GM10266 (cell line): ENCODE measurements at regions not wholly inside any gene's neighbourhood (a gene's known extent, or its start where the extent isn't known, plus 50 kb on each side); places are given as distances from the start of the nearest gene placed in this dataset.

Source experiments
- DNase-seq: peaks from one replicate; pipeline ENCODE4 v3.0.0; 2012; ENCODE audit errors: extremely low spot score
- TF ChIP-seq, protein P1 (sequence below): IDR thresholded peaks from 2 replicates; pipeline ENCODE4 v1.5.1; 2012; ENCODE audit warnings: mild to moderate bottlenecking, low read depth; ENCODE audit not compliant: control insufficient read depth, insufficient read depth; ENCODE audit errors: missing control alignments

GRCh38 chr16:72576189-72576588 lies 404.2 kb upstream of the PMFBP1 start:
- no peak for DNase-seq
- TF ChIP-seq, protein P1, sequence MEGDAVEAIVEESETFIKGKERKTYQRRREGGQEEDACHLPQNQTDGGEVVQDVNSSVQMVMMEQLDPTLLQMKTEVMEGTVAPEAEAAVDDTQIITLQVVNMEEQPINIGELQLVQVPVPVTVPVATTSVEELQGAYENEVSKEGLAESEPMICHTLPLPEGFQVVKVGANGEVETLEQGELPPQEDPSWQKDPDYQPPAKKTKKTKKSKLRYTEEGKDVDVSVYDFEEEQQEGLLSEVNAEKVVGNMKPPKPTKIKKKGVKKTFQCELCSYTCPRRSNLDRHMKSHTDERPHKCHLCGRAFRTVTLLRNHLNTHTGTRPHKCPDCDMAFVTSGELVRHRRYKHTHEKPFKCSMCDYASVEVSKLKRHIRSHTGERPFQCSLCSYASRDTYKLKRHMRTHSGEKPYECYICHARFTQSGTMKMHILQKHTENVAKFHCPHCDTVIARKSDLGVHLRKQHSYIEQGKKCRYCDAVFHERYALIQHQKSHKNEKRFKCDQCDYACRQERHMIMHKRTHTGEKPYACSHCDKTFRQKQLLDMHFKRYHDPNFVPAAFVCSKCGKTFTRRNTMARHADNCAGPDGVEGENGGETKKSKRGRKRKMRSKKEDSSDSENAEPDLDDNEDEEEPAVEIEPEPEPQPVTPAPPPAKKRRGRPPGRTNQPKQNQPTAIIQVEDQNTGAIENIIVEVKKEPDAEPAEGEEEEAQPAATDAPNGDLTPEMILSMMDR: no peak

DNA sequence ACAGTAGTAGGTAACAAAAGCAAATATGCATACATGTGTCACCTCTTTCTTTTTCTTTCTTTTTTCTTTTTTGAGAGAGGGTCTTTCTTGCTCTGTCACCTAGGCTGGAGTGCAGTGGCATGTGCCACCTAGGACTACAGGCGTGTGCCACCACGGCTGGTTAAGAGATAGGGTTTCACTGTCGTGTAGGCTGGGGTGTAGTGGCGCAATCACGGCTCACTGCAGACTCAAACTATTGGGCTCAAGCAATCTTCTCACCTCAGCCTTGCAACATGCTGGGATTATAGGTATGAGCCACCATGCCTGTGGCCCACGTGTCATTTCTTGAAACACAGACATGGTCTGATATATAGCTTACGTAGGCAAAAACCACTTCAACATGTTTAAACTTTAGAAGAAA lies 397.7 kb upstream of the PMFBP1 start:
- no peak for DNase-seq
- TF ChIP-seq, protein P1: no peak

DNA sequence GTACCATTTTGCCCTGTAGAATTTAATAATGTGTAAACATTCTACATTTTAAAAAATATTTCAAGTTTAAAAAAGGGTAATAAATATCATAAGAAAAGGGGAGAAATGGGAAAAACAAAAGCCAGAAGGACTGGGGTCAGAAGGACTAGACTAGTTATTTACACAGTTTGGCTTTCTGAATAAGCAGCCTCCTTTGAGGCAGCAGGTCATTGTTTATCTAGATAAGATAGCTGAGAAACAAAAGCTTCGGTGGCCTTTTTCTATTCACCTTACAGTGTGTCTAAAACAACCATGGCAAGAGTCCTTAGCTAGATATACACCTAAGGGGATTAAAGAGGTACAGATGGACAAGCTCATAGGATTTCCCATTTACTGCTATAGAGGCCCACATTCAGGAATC lies 396.5 kb upstream of the PMFBP1 start:
- no peak for DNase-seq
- TF ChIP-seq, protein P1: no peak

DNA sequence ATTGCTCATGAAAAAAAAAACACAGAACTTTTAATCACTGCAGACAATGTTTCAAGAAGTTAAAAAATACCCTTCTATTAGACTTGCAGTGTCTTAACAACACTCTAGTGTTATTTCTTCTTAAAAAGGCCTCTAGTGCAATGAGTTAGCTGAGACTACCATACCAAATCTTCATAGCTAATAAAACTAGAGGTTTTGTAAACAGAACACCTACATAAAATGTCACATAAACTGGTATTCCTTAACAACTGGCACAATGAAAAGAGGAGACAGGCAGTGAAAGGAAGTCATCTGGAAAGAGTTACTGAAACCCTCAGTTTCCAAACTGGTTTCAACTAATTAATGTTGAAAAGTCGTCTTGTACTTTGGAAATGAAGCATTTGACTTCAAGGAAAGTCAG lies 394.2 kb upstream of the PMFBP1 start:
- no peak for DNase-seq
- TF ChIP-seq, protein P1: no peak

- DNase-seq: no peak
- TF ChIP-seq, protein P1: no peak
Observed at GRCh38 chr16:72565106-72565505, 393.2 kb upstream of the PMFBP1 start.

DNA sequence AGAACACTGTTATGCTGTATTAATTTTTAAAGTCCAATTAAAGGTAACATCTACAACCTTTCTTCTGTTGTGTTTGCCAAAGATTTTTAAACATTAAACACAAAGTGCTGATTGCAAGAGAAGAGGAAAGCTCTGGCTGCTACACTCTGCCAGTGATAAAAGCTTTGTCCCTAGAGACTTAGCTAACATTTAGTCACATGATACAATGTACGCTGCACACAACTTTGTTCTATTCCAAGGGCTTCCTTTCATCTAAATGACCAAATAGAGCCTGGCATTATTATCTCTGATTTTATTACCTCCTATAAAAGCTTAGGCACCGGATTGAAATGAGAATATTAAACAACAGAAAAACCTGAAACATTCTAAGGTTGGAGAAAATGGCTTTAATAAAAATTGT lies 388.7 kb upstream of the PMFBP1 start:
- no peak for DNase-seq
- TF ChIP-seq, protein P1: no peak

DNA sequence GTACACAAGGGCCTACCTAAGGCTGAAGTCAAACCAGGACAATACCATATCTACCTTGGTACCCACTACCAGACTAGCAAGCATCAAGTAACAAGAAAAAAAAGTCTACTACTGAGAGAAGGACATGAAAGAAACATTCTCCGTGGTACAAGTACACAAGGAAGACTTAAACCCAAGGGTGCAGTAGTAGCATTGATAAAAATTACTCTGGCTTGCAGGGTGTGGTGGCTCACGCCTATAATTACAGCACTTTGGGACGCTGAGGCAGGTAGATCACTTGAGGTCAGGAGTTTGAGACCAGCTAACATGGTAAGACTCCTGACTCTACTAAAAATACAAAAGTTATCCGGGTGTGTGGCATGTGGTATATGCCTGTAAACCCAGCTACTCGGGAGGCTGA lies 386.5 kb upstream of the PMFBP1 start:
- no peak for DNase-seq
- TF ChIP-seq, protein P1: no peak
